Bone marrow (tissue), 2 donors: ENCODE measurements at regions not wholly inside any gene's neighbourhood (a gene's known extent, or its start where the extent isn't known, plus 50 kb on each side); places are given as distances from the start of the nearest gene placed in this dataset.
A peak's percentile ranks its signal among the peaks of the same experiment; 100 is the strongest.

Experiments used
- DNase-seq, 2 donors: peaks; one replicate each; lab custom pipeline; 2025; lab: John Stamatoyannopoulos, UW

DNA sequence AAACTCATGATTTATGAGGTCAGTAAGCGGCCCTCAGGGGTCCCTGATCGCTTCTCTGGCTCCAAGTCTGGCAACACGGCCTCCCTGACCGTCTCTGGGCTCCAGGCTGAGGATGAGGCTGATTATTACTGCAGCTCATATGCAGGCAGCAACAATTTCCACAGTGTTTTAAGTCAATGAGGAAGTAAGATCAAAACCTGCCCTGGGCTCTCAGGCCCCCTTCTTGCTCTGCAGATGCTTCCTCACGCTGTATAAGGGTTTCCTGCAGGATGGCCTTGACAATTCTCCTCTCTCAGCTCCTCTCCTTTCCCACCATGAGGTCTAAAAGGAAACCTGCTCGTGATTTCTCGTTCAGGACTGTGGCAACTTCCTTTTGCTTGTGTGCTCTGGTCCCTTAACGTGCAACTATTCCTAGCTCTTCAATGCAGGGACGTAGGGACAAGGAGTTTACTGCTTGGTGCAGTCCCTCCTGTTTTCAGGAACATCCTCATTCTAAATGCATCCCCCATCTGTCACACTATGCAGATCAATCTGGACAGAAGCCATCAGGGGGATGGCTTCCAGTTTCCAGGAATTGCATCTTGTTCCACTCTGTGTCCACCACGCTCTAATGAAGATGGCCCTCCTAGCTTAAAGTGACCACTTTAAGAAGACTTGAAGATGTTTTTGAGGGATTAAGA, 64.3 kb upstream of the IGLL5 start:
- peak in 1 of 2 donors; percentile 74 for DNase-seq

DNA sequence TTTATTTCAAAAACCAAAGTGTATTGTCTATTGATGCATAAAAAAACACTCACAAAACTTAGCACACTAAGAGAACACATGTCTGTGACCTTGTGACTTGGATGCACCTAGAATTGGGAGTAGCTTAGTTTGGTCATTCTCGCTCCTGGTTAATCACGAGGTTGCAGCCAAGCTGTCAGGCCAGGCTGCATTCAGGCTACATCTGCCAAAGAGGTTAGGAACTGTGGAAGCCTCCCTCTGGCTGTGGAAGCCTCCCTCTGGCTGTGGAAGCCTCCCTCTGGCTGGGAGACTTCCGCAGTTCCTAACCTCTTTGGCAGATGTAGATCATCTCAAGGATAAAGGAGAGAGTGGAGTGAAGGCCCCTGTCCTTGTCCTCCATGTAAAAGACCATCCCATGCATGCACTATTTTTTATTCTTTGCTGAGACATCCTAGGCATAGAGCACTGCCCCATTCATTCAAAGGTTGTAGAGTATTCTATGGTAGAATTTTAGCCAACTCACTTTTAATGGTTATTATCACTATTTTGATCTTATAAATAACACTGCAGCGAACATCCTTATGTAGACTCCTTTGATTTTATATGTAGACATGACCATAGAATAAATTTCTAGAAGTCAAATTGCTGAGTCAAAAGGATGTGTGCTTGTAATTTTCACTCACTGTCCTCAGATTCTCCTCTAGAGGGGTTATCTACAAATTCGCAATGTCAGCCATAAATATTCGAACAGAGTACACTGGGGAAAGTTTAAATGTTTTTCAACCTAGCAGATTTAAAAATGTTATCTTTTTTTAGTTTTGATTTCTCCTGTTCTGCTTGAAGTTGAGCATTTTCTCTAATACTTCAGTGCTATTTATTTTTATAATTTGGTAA, 63.0 kb upstream of the IGLL5 start:
- DNase-seq = no peak

- no peak for DNase-seq
These were observed 62.4 kb upstream of the IGLL5 start for GRCh38 chr22:22825213-22825593.

DNA sequence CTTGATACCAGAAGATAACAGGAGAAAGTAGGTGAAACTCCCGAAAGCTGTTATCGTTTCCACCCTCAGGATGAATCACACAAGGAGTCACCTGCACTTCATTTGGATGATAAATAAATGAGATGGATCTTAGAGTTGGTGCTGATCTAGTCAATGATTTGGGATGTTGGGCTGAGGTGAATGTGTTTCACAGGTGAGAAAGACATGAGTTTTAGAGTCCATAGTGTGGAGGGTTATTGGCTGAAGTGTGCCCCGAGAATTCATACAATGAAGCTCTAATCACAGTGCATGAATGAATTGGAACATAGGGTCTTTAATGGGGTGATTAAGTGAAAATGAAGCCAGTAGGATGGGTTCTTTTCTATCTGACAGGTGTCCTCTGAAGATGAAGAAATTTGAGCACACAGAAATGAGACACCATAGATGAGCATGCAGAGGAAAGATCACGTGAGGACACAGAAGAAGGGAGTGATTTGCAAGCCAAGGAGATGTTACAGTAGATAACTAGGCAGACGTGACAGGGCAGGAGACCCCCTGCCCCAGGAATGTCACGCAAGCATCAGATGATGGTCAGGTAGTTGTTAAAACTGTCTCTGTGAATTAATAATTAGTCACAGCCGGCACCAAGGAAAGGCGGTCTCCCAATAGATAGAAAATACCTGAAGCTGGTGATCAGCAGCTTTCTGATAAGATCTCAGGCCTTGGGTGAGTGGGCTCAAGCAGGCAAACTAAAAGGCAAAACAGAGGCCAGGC, 60.3 kb upstream of the IGLL5 start:
- DNase-seq = no peak

GRCh38 chr22:22830193-22830592, 57.4 kb upstream of the IGLL5 start:
- DNase-seq = no peak

GRCh38 chr22:22830957-22831688, 56.5 kb upstream of the IGLL5 start:
- no peak for DNase-seq

DNA sequence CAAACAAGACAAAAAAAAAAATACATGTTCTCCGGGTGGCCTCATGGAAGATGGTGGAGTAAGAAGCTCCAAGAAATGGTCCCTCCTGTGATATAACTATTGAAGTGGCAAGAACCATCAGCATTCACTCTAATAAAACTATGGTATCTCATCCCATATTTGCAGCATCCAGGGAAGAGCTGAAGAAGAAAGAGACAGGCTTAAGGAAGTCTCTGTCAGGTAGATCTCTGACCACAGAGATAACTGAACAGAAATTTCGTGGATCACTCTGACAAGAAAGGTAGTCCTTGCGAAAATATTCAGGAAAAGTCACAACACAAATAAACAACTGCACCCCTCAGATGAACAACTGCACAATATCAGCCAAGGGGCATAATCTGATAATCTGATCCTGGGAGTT, 54.6 kb upstream of the IGLL5 start:
- DNase-seq = no peak

GRCh38 chr22:22833488-22833887, 54.1 kb upstream of the IGLL5 start:
- DNase-seq = no peak

DNA sequence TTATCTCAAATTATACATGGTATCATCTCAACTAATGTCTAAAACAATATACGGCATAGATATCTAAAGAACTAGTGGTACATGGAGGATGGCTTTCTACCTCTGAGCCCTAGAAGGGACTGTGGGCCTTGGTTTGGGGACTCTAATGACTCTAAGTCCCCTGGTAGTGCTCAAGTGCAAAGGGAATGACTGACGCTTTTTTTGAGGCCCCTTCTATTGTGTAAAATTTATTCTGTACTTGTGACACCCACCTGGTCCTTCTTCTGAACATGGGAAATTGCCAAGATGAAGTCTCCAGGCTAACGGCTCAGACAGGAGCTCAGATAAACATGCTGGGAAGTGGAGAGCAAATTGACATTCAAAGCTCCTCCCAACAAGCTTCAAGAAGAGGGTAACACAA, 53.4 kb upstream of the IGLL5 start:
- no peak for DNase-seq

DNA sequence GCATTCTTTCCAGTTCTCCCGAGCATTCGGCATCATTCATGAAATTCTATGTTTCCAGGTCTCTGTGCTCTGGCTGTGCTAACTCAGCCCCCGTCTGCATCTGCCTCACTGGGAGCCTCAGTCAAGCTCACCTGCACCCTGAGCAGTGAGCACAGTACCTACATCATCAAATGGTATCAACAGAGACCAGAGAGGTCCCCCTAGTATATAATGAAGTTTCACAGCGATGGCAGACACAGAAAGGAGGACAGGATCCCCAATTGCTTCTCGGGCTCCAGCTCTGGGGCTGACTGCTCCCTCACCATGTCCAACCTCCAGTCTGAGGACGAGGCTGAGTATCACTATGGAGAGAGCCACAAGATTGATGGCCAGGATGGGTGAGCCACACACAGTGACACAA, 52.8 kb upstream of the IGLL5 start:
- no peak for DNase-seq

GRCh38 chr22:22835242-22835641, 52.4 kb upstream of the IGLL5 start:
- DNase-seq = no peak

DNA sequence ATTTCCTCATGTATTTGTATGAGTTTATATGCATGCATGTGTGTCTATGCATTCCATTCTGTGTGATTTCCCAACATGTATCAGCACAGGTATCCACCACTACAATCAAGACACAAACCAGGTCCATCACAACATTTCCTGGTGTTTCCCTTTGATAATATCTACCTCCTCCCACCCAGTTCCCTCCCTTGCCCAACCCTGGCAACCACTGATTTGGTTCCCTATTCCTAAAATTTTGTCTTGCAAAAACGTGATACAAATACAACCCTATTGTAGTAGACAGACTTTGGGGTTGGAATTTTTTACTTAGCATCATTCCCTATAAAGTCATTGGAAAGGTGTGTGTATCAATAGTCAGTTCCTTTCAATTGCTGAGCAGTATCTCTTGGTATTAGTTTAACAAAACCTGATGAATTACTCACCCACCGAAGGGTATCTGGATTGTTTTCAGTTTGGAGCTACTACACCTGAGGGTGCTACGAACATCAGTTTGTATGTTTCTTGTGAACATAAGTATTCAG, 51.8 kb upstream of the IGLL5 start:
- DNase-seq = no peak

GRCh38 chr22:22836635-22837034, 51.0 kb upstream of the IGLL5 start:
- peak in 1 of 2 donors; percentile 32 for DNase-seq
